ENCODE measurements at regions not wholly inside any gene's neighbourhood (a gene's known extent, or its start where the extent isn't known, plus 50 kb on each side); places are given as distances from the start of the nearest gene placed in this dataset.

GRCh38 chr2:8159966-8160603 is 521.8 kb upstream of the ID2 start:
- Histone ChIP-seq H3K27me3 (ENCODE audit: control insufficient read depth, insufficient read depth, low read length) (no peaks in the 10 kb centered on the region), H3K4me1 (ENCODE audit: control insufficient read depth, insufficient read depth, low read length) (peaks cover 4% of the 10 kb centered on the region), H3K27ac (ENCODE audit: low read length) (no peak overlapping the region), H3K4me3 (ENCODE audit: low read length) (no peak overlapping the region), H3K9me3 (ENCODE audit: control insufficient read depth, insufficient read depth, low read length) (no peaks in the 10 kb centered on the region), H3K36me3 (ENCODE audit: control insufficient read depth, insufficient read depth, low read length) (no peaks in the 10 kb centered on the region; the same call in 1 of the 2 replicates)
- DNase-seq (ENCODE audit: low read depth, low spot score), result no peak
- WGBS (ENCODE audit: insufficient coverage, insufficient read length), result no CpG with 5 or more reads among the region's 4 CpGs

GRCh38 chr2:8160959-8161358 is 520.9 kb upstream of the ID2 start:
- no CpG with 5 or more reads among the region's 13 CpGs for WGBS (ENCODE audit: insufficient coverage, insufficient read length)

DNA sequence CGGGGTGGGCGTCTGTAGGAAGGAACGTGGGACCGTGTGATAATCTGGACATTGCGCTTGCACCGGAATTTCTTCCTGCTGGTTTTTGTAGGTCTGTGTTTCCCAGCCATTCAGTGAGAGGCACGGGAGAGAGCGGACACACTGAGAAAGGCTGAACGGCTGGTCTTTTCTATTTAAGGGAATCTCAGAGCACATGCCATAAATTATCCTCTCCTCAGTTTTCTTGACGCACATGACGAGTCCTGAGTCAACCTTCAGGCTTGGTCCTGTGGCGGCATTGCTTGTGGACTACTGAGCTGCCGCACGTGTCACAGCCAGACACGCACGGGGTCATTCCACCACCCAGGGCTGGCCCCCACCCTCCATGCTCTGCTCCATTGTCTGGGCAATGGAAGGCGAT is 519.3 kb upstream of the ID2 start:
- no peaks in the 10 kb centered on the region; the same call in 1 of the 2 replicates for H3K36me3 ChIP-seq (ENCODE audit: control insufficient read depth, insufficient read depth, low read length)
- peaks cover 4% of the 10 kb centered on the region for H3K4me1 ChIP-seq (ENCODE audit: control insufficient read depth, insufficient read depth, low read length)
- no peak overlapping the region for H3K4me3 ChIP-seq (ENCODE audit: low read length)
- WGBS (ENCODE audit: insufficient coverage, insufficient read length), result no CpG with 5 or more reads among the region's 17 CpGs
- H3K27ac ChIP-seq (ENCODE audit: low read length), result no peak overlapping the region
- no peaks in the 10 kb centered on the region for H3K9me3 ChIP-seq (ENCODE audit: control insufficient read depth, insufficient read depth, low read length)
- H3K27me3 ChIP-seq (ENCODE audit: control insufficient read depth, insufficient read depth, low read length), result no peaks in the 10 kb centered on the region
- DNase-seq (ENCODE audit: low read depth, low spot score), result no peak

More at GRCh38 chr2:8160959-8161358, 520.9 kb upstream of the ID2 start:
- peaks cover 4% of the 10 kb centered on the region for H3K4me1 ChIP-seq (ENCODE audit: control insufficient read depth, insufficient read depth, low read length)
- no peak overlapping the region for H3K27ac ChIP-seq (ENCODE audit: low read length)
- H3K4me3 ChIP-seq (ENCODE audit: low read length), result no peak overlapping the region
- H3K9me3 ChIP-seq (ENCODE audit: control insufficient read depth, insufficient read depth, low read length), result no peaks in the 10 kb centered on the region
- no peak for DNase-seq (ENCODE audit: low read depth, low spot score)
- no peaks in the 10 kb centered on the region; the same call in 1 of the 2 replicates for H3K36me3 ChIP-seq (ENCODE audit: control insufficient read depth, insufficient read depth, low read length)
- H3K27me3 ChIP-seq (ENCODE audit: control insufficient read depth, insufficient read depth, low read length), result no peaks in the 10 kb centered on the region

DNA sequence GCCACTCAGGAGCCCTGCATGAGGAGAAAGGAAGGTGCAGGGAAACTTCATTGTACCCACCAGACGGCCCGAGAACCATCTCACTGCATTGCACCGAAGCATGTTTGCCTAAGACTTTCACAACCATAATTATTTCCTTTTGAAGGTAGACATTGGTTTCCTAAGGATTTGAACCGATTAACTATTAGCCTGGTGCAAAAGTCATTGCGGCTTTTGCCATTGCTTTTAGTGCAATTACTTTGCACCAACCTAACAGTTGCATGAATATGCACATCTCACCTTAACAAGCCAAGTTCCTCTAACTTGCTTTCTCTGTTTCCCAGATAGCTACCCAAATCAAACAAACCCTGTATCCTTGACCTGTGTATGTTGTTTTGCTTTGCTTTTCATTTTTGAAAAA is 516.3 kb upstream of the ID2 start:
- H3K36me3 ChIP-seq (ENCODE audit: control insufficient read depth, insufficient read depth, low read length), result no peaks in the 10 kb centered on the region
- H3K27ac ChIP-seq (ENCODE audit: low read length), result no peak overlapping the region
- no peaks in the 10 kb centered on the region for H3K4me1 ChIP-seq (ENCODE audit: control insufficient read depth, insufficient read depth, low read length)
- H3K4me3 ChIP-seq (ENCODE audit: low read length), result no peak overlapping the region
- H3K27me3 ChIP-seq (ENCODE audit: control insufficient read depth, insufficient read depth, low read length), result no peaks in the 10 kb centered on the region
- no peaks in the 10 kb centered on the region for H3K9me3 ChIP-seq (ENCODE audit: control insufficient read depth, insufficient read depth, low read length)
- no CpG with 5 or more reads among the region's 5 CpGs for WGBS (ENCODE audit: insufficient coverage, insufficient read length)
- DNase-seq (ENCODE audit: low read depth, low spot score), result no peak

DNA sequence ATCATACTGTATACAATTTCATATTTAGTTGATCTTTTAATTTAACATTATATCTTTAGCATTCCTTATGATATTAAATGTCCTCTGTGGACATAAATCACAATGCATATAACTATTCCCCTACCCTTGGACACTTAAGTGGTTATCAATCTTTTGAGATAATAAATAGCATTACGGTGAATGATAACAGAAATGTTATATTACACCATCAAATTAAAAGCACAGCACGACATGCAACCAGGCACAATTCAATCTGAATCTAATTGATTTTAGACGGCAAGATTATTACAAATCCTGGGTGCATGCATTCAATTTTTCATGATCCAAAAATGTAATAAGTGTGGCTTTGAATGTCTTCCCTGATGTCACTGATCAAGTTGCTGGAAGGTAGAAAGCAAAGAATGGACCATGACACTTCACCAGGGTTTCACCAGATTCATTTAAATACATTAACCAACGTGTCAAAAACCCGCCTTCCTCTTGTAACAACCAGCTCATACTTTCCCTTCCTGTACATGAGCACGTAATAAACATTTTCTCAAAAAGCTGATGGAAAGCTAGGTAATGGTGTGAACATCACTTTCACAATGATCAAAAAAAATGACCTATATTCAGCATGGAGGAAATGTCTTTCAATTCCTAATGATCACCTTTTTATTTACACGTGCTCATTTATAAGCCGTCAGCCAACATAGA is 513.7 kb upstream of the ID2 start:
- no peak overlapping the region for H3K27ac ChIP-seq (ENCODE audit: low read length)
- DNase-seq (ENCODE audit: low read depth, low spot score), result no peak
- no peaks in the 10 kb centered on the region for H3K4me1 ChIP-seq (ENCODE audit: control insufficient read depth, insufficient read depth, low read length)
- no peaks in the 10 kb centered on the region for H3K36me3 ChIP-seq (ENCODE audit: control insufficient read depth, insufficient read depth, low read length)
- no CpG with 5 or more reads among the region's 8 CpGs for WGBS (ENCODE audit: insufficient coverage, insufficient read length)
- H3K9me3 ChIP-seq (ENCODE audit: control insufficient read depth, insufficient read depth, low read length), result no peaks in the 10 kb centered on the region
- H3K4me3 ChIP-seq (ENCODE audit: low read length), result no peak overlapping the region
- H3K27me3 ChIP-seq (ENCODE audit: control insufficient read depth, insufficient read depth, low read length), result no peaks in the 10 kb centered on the region

DNA sequence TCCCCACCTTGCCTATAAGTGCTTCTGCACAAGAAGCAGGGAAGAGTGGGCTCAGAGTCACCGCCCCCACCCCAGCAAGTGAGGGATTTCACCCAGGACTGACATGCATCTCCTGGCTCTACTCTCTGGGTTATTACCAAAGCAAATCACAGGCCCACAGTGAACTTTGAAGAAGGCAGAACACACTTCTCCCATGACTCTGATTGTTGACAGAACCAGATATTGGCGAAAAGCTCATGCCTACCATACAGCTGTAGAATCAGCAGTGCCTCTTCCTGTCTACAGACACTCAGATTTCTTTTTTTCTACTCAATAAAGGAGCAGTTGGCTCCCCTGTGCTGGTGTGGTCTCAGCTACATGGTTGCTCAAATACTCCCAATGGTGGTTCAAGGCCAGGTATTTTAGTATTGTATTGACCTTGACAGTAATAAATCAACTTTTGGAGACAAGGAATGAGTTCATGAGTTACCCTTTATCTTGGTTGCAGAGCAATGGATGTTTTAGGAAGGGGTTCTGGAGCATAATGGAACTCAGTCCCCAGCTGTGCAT is 512.9 kb upstream of the ID2 start:
- Histone ChIP-seq H3K27me3 (ENCODE audit: control insufficient read depth, insufficient read depth, low read length) (no peaks in the 10 kb centered on the region), H3K9me3 (ENCODE audit: control insufficient read depth, insufficient read depth, low read length) (no peaks in the 10 kb centered on the region), H3K27ac (ENCODE audit: low read length) (no peak overlapping the region), H3K4me1 (ENCODE audit: control insufficient read depth, insufficient read depth, low read length) (no peaks in the 10 kb centered on the region), H3K36me3 (ENCODE audit: control insufficient read depth, insufficient read depth, low read length) (no peaks in the 10 kb centered on the region), H3K4me3 (ENCODE audit: low read length) (no peak overlapping the region)
- WGBS (ENCODE audit: insufficient coverage, insufficient read length), result no CpG with 5 or more reads among the region's 2 CpGs
- no peak for DNase-seq (ENCODE audit: low read depth, low spot score)

- WGBS (ENCODE audit: insufficient coverage, insufficient read length), result no CpG with 5 or more reads among the region's 3 CpGs
- Histone ChIP-seq H3K27me3 (ENCODE audit: control insufficient read depth, insufficient read depth, low read length) (no peaks in the 10 kb centered on the region), H3K9me3 (ENCODE audit: control insufficient read depth, insufficient read depth, low read length) (no peaks in the 10 kb centered on the region), H3K36me3 (ENCODE audit: control insufficient read depth, insufficient read depth, low read length) (no peaks in the 10 kb centered on the region), H3K4me3 (ENCODE audit: low read length) (no peak overlapping the region), H3K27ac (ENCODE audit: low read length) (no peak overlapping the region), H3K4me1 (ENCODE audit: control insufficient read depth, insufficient read depth, low read length) (no peaks in the 10 kb centered on the region)
- DNase-seq (ENCODE audit: low read depth, low spot score), result no peak
Observed at GRCh38 chr2:8169443-8169842, 512.4 kb upstream of the ID2 start.

DNA sequence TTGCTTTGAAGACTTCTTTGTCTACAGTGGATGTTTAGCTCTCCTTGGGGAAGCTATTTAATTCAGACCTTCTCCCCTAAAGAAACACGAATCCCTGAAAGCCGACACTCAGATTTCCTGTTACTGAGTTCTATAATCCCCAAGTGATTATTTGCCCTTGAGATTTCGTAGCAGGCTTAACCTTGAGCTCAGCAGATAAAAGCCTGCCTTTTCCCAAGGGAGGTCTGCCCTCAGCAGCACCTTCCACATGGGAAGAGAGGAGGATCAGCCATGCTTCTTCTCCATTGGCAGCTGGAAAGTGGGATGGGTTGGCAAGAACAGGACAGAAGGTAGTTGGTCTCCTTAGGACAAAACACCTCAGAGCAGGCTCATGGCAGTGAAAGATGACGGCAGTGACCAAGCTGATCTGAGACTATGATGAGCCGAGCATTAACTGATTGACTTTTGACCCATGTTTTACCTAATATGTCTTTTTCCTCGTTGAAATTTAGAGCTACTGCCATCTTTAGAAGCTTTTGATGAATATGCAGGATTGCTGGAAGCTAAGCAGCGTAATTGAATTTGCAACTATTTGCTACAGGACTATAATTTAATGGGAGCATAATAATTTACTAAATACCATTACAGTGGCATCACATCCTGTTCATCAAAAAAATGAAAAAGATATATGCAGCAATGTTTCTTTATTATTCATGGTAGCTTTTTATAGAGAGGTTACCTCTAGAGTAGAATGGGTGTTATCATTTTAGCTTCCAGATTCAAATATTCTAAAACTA is 511.1 kb upstream of the ID2 start:
- H3K4me1 ChIP-seq (ENCODE audit: control insufficient read depth, insufficient read depth, low read length), result no peaks in the 10 kb centered on the region
- H3K9me3 ChIP-seq (ENCODE audit: control insufficient read depth, insufficient read depth, low read length), result no peaks in the 10 kb centered on the region
- no peaks in the 10 kb centered on the region for H3K36me3 ChIP-seq (ENCODE audit: control insufficient read depth, insufficient read depth, low read length)
- no peak overlapping the region for H3K4me3 ChIP-seq (ENCODE audit: low read length)
- no peak for DNase-seq (ENCODE audit: low read depth, low spot score)
- H3K27ac ChIP-seq (ENCODE audit: low read length), result no peak overlapping the region
- WGBS (ENCODE audit: insufficient coverage, insufficient read length), result no CpG with 5 or more reads among the region's 7 CpGs
- H3K27me3 ChIP-seq (ENCODE audit: control insufficient read depth, insufficient read depth, low read length), result no peaks in the 10 kb centered on the region

GRCh38 chr2:8171608-8172007 is 510.2 kb upstream of the ID2 start:
- DNase-seq (ENCODE audit: low read depth, low spot score), result no peak
- Histone ChIP-seq H3K9me3 (ENCODE audit: control insufficient read depth, insufficient read depth, low read length) (no peaks in the 10 kb centered on the region), H3K4me3 (ENCODE audit: low read length) (no peak overlapping the region), H3K36me3 (ENCODE audit: control insufficient read depth, insufficient read depth, low read length) (no peaks in the 10 kb centered on the region), H3K4me1 (ENCODE audit: control insufficient read depth, insufficient read depth, low read length) (no peaks in the 10 kb centered on the region), H3K27ac (ENCODE audit: low read length) (no peak overlapping the region), H3K27me3 (ENCODE audit: control insufficient read depth, insufficient read depth, low read length) (no peaks in the 10 kb centered on the region)
- no CpG with 5 or more reads among the region's 2 CpGs for WGBS (ENCODE audit: insufficient coverage, insufficient read length)

DNA sequence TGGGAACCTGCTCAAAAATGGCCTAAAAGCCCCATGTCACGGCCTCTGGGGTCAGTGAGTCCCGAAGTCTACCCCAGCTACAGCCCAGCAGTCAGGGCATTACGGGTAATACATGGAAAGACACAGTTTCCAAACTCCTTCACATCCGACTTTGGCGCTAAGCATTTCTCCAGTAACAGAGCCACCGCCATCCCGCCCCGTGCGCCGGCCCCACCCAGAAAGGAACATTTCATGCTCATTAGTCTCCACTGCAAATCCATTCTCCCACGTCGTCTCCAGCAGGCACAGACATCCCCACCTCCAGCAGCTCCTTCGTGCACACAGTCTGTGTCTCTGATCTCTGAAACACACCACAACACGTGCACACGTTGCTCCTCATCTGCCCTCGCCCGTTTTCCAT is 509.2 kb upstream of the ID2 start:
- no peaks in the 10 kb centered on the region for H3K4me1 ChIP-seq (ENCODE audit: control insufficient read depth, insufficient read depth, low read length)
- no peaks in the 10 kb centered on the region for H3K9me3 ChIP-seq (ENCODE audit: control insufficient read depth, insufficient read depth, low read length)
- no peaks in the 10 kb centered on the region for H3K27me3 ChIP-seq (ENCODE audit: control insufficient read depth, insufficient read depth, low read length)
- no peak overlapping the region for H3K27ac ChIP-seq (ENCODE audit: low read length)
- DNase-seq (ENCODE audit: low read depth, low spot score), result no peak
- H3K4me3 ChIP-seq (ENCODE audit: low read length), result no peak overlapping the region
- H3K36me3 ChIP-seq (ENCODE audit: control insufficient read depth, insufficient read depth, low read length), result no peaks in the 10 kb centered on the region
- no CpG with 5 or more reads among the region's 17 CpGs for WGBS (ENCODE audit: insufficient coverage, insufficient read length)

All from iPS DF 6.9 (cell line).